SK-N-SH treated with all-trans-retinoic acid at 6 μM for 48 hours (cell line): ENCODE measurements at regions not wholly inside any gene's neighbourhood (a gene's known extent, or its start where the extent isn't known, plus 50 kb on each side); places are given as distances from the start of the nearest gene placed in this dataset.

Experiments
- ATAC-seq: fragments of 200-7000 bp; cut with Tn5 transposase; 3 replicates; pipeline ENCODE4 v1.9.1; 2020; ENCODE audit warnings: mild to moderate bottlenecking, moderate library complexity
- ARNTL ChIP-seq: fragments of 450-650 bp; formaldehyde crosslinking; IDR thresholded peaks from 2 replicates; pipeline ENCODE4 v1.5.0; 2020; ENCODE audit warnings: low read depth, mild to moderate bottlenecking, moderate library complexity, borderline replicate concordance
- CSRNP3 ChIP-seq: fragments of 250-450 bp; sonication (Bioruptor Pico); IDR thresholded peaks from 2 replicates; pipeline ENCODE4 v1.5.1; 2021; ENCODE audit warnings: mild to moderate bottlenecking, moderate library complexity
- GLIS3 ChIP-seq: fragments of 250-450 bp; sonication (Bioruptor Pico); IDR thresholded peaks from 2 replicates; pipeline ENCODE4 v1.5.0; 2020; ENCODE audit warnings: mild to moderate bottlenecking, moderate library complexity
- ISL1 ChIP-seq: fragments of 250-450 bp; sonication (Bioruptor Pico); IDR thresholded peaks from 2 replicates; pipeline ENCODE4 v2.1.2; 2022; ENCODE audit warnings: mild to moderate bottlenecking, moderate library complexity
- OSR1 ChIP-seq: fragments of 250-450 bp; sonication (Bioruptor Pico); IDR thresholded peaks from 2 replicates; pipeline ENCODE4 v1.8.0; 2022; ENCODE audit warnings: moderate library complexity, mild to moderate bottlenecking, inconsistent platforms
- POU6F1 ChIP-seq: fragments of 250-450 bp; sonication (Bioruptor Pico); IDR thresholded peaks from 2 replicates; pipeline ENCODE4 v1.8.0; 2021; ENCODE audit warnings: low read depth, mild to moderate bottlenecking, moderate library complexity, borderline replicate concordance
- PPARA ChIP-seq: fragments of 250-450 bp; sonication (Bioruptor Pico); IDR thresholded peaks from 2 replicates; pipeline ENCODE4 v1.5.0; 2020; ENCODE audit warnings: mild to moderate bottlenecking, borderline replicate concordance
- SNAI2 ChIP-seq: fragments of 250-450 bp; sonication (Bioruptor Pico); IDR thresholded peaks from 2 replicates; pipeline ENCODE4 v1.5.0; 2020; ENCODE audit warnings: mild to moderate bottlenecking, moderate library complexity
- TCF4 ChIP-seq: fragments of 250-450 bp; sonication (Bioruptor Pico); IDR thresholded peaks from 2 replicates; pipeline ENCODE4 v1.8.0; 2021; ENCODE audit warnings: mild to moderate bottlenecking, moderate library complexity, borderline replicate concordance
- TOX ChIP-seq: fragments of 250-450 bp; sonication (Bioruptor Pico); IDR thresholded peaks from 2 replicates; pipeline ENCODE4 v1.8.0; 2021; ENCODE audit warnings: mild to moderate bottlenecking, moderate library complexity, borderline replicate concordance
- TSHZ2 ChIP-seq: fragments of 250-450 bp; sonication (Bioruptor Pico); IDR thresholded peaks from 2 replicates; pipeline ENCODE4 v1.5.0; 2020; ENCODE audit warnings: mild to moderate bottlenecking, moderate library complexity
- ZFP3 ChIP-seq: fragments of 250-450 bp; sonication (Bioruptor Pico); IDR thresholded peaks from 2 replicates; pipeline ENCODE4 v1.5.0; 2020; ENCODE audit warnings: mild to moderate bottlenecking, moderate library complexity
- ZFP30 ChIP-seq: fragments of 450-650 bp; formaldehyde crosslinking; IDR thresholded peaks from 2 replicates; pipeline ENCODE4 v1.5.0; 2022; ENCODE audit warnings: mild to moderate bottlenecking, moderate library complexity
- ZNF565 ChIP-seq: fragments of 450-650 bp; formaldehyde crosslinking; conservative IDR thresholded peaks from 2 replicates; pipeline ENCODE4 v1.5.0; 2020; ENCODE audit warnings: low read depth, mild to moderate bottlenecking, moderate library complexity
- ZNF70 ChIP-seq: fragments of 450-650 bp; formaldehyde crosslinking; IDR thresholded peaks from 2 replicates; pipeline ENCODE4 v1.5.0; 2020; ENCODE audit warnings: mild to moderate bottlenecking, moderate library complexity
- ZNF8 ChIP-seq: fragments of 450-650 bp; formaldehyde crosslinking; IDR thresholded peaks from 2 replicates; pipeline ENCODE4 v1.5.0; 2020; ENCODE audit warnings: mild to moderate bottlenecking, moderate library complexity

- ATAC-seq: no peak
- TF ChIP-seq ARNTL (CRISPR knock-in tag) (no peak), TCF4 (CRISPR knock-in tag) (no peak), ZFP3 (CRISPR knock-in tag) (no peak), GLIS3 (CRISPR knock-in tag) (no peak), ZNF8 (no peak)
These were observed 94.9 kb upstream of the PDE1A start for GRCh38 chr2:182521453-182522404.

GRCh38 chr2:182522405-182522896 is 95.6 kb upstream of the PDE1A start:
- TF ChIP-seq ZNF565 (CRISPR knock-in tag) (no peak), ZFP30 (CRISPR knock-in tag) (no peak), TSHZ2 (CRISPR knock-in tag) (no peak), PPARA (no peak), TOX (no peak), OSR1 (CRISPR knock-in tag) (no peak), ZNF70 (CRISPR knock-in tag) (no peak)
- peak; percentile 41 for ATAC-seq

- no peak for ATAC-seq
- no peak for TF ChIP-seq SNAI2 (CRISPR knock-in tag)
- TF ChIP-seq, all 23 proteins: peak for 0
These were observed 96.2 kb upstream of the PDE1A start for GRCh38 chr2:182522972-182523473.

- ATAC-seq: no peak
- no peak for TF ChIP-seq SNAI2 (CRISPR knock-in tag)
- no peak for TF ChIP-seq ZFP3 (CRISPR knock-in tag)
- TF ChIP-seq POU6F1 (CRISPR knock-in tag): no peak
- no peak for TF ChIP-seq GLIS3 (CRISPR knock-in tag)
These were observed 103.8 kb upstream of the PDE1A start for GRCh38 chr2:182530636-182531035.

GRCh38 chr2:182540252-182540651 is 113.4 kb upstream of the PDE1A start:
- no peak for TF ChIP-seq ZFP3 (CRISPR knock-in tag)
- no peak for TF ChIP-seq TOX
- TF ChIP-seq ZNF565 (CRISPR knock-in tag): no peak
- TF ChIP-seq GLIS3 (CRISPR knock-in tag): no peak
- no peak for TF ChIP-seq TCF4 (CRISPR knock-in tag)
- no peak for TF ChIP-seq ZNF8
- no peak for TF ChIP-seq ZFP30 (CRISPR knock-in tag)
- no peak for ATAC-seq

GRCh38 chr2:182541268-182541667 is 114.4 kb upstream of the PDE1A start:
- TF ChIP-seq ISL1 (CRISPR knock-in tag): no peak
- TF ChIP-seq CSRNP3 (CRISPR knock-in tag): no peak
- ATAC-seq: no peak
